Hepatic stellate cell (primary cell): ENCODE measurements at regions not wholly inside any gene's neighbourhood (a gene's known extent, or its start where the extent isn't known, plus 50 kb on each side); places are given as distances from the start of the nearest gene placed in this dataset.
A peak's percentile ranks its signal among the peaks of the same experiment; 100 is the strongest.
"Not testable (repeated sequence)": the region's sequence is repeated elsewhere in the genome, so short reads cannot be mapped to it uniquely, and the experiment has no call there.

Experiments used
- DNase-seq: peaks from one replicate; pipeline ENCODE4 v3.0.0; 2011; ENCODE audit warnings: low spot score

GRCh38 chr13:65302691-65303090 is 1927.4 kb downstream of the PCDH9 start:
- DNase-seq, result no peak

GRCh38 chr13:65301506-65301905 is 1928.6 kb downstream of the PCDH9 start:
- no peak for DNase-seq

GRCh38 chr13:65300220-65300619 is 1929.9 kb downstream of the PCDH9 start:
- no peak for DNase-seq

GRCh38 chr13:65293530-65294198 is 1936.5 kb downstream of the PCDH9 start:
- no peak for DNase-seq

GRCh38 chr13:65292488-65292901 is 1937.6 kb downstream of the PCDH9 start:
- DNase-seq, result peak; percentile 15

- no peak for DNase-seq
These were observed 1942.7 kb downstream of the PCDH9 start for GRCh38 chr13:65287405-65287804.

- no peak for DNase-seq
These were observed 1954.1 kb downstream of the PCDH9 start for GRCh38 chr13:65275838-65276630.

- no peak for DNase-seq
These were observed 1955.0 kb downstream of the PCDH9 start for GRCh38 chr13:65275108-65275507.

GRCh38 chr13:65273811-65274420 is 1956.2 kb downstream of the PCDH9 start:
- not testable (repeated sequence) for DNase-seq

GRCh38 chr13:65268009-65268408 is 1962.1 kb downstream of the PCDH9 start:
- no peak for DNase-seq

- no peak for DNase-seq
These were observed 1964.1 kb downstream of the PCDH9 start for GRCh38 chr13:65265988-65266387.

- no peak for DNase-seq
These were observed 1966.1 kb downstream of the PCDH9 start for GRCh38 chr13:65264066-65264465.

- DNase-seq, result no peak
These were observed 1968.9 kb downstream of the PCDH9 start for GRCh38 chr13:65260946-65261891.

- no peak for DNase-seq
These were observed 1989.4 kb downstream of the PCDH9 start for GRCh38 chr13:65240773-65241172.

GRCh38 chr13:65236841-65237418 is 1993.2 kb downstream of the PCDH9 start:
- no peak for DNase-seq

- DNase-seq, result no peak
These were observed 2012.6 kb downstream of the PCDH9 start for GRCh38 chr13:65217471-65217995.

GRCh38 chr13:65202845-65203244 is 2027.3 kb downstream of the PCDH9 start:
- not testable (repeated sequence) for DNase-seq

GRCh38 chr13:65188721-65189120 is 2041.4 kb downstream of the PCDH9 start:
- DNase-seq, result no peak

GRCh38 chr13:65168026-65168425 is 2062.1 kb downstream of the PCDH9 start:
- no peak for DNase-seq

GRCh38 chr13:65166675-65167074 is 2063.5 kb downstream of the PCDH9 start:
- no peak for DNase-seq

GRCh38 chr13:65159803-65160202 is 2070.3 kb downstream of the PCDH9 start:
- no peak for DNase-seq
